ENCODE measurements at regions not wholly inside any gene's neighbourhood (a gene's known extent, or its start where the extent isn't known, plus 50 kb on each side); places are given as distances from the start of the nearest gene placed in this dataset.

DNA sequence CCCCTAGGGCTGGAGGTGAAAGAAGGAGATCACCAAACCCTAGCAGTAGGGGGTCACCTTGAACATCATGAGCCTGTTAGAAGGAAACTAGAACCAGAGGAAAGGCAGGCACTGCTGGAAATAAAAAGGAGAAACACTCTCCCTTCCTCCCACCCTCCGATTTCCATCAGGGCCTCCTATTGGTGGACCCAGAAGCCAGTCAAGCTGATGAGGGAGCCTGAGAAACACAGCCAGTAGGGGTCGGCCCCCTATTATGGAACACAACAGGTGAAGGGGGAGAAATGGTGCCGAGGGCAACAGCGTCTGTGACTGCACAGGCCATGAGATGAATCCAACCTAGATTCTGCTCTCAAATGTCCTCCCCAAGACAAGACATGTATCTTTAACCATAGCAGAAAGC lies 156.1 kb upstream of the LRFN2 start:
- DNase-seq, result peak; percentile 46

DNA sequence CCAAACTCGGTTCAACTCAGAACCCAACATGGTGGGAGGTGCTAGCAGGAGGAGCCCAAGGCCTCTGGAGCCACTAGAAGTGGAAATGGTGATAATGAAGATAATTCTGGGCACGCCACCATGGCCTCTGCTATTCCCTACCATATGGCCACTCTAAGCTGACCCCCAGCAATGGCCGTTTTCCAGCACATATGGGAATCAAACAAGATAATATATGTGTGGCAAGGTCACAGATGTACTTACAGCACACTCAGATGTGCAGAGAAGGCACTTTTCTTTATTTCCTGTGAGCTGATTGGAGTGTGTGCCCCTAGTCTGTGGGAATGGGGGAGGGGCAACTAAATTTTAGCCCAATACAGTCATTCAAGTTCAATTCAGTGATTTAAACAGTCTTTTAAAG lies 153.4 kb upstream of the LRFN2 start:
- DNase-seq, result no peak

- DNase-seq, result peak; percentile 82
Observed at GRCh38 chr6:40738551-40739193, 151.5 kb upstream of the LRFN2 start.

GRCh38 chr6:40735521-40735920 lies 148.4 kb upstream of the LRFN2 start:
- DNase-seq, result no peak

DNA sequence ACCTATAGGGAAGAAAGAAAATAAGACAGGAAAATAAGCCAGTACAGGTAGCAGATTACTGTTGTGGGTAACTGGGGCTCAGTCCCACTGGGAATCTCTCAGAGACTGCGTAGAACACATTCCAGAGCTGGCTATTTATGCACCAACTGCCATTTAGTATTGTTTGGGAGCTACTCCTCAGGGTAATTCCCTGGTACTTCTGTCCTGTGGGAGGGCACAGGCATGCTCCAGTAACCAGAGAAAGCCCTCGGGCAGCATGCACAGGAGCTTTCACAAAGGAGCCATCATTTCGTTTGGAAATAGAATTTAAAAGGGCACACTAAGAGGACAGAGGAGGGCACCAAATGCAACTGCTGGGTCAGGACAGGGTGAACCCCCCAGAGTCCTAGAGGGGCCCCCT lies 148.0 kb upstream of the LRFN2 start:
- no peak for DNase-seq

DNA sequence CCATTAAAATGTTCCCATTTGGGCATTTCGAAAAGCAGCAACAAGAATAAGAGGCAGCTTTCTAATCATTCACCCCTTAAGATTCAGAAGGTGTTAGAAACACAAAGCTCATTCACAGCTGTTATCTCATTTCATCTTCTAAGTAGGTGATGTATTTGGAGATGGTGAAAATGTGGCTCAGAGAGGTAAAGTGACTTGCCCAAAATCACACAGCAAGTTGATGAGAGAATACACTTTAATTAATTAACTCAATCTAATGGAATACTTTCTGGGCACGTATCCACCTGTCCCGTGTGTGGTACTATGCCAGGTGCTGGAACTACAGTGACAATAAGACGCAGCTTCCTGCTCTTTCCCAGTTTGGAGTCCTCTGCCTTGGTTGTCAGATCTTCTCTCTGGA lies 147.4 kb upstream of the LRFN2 start:
- no peak for DNase-seq

DNA sequence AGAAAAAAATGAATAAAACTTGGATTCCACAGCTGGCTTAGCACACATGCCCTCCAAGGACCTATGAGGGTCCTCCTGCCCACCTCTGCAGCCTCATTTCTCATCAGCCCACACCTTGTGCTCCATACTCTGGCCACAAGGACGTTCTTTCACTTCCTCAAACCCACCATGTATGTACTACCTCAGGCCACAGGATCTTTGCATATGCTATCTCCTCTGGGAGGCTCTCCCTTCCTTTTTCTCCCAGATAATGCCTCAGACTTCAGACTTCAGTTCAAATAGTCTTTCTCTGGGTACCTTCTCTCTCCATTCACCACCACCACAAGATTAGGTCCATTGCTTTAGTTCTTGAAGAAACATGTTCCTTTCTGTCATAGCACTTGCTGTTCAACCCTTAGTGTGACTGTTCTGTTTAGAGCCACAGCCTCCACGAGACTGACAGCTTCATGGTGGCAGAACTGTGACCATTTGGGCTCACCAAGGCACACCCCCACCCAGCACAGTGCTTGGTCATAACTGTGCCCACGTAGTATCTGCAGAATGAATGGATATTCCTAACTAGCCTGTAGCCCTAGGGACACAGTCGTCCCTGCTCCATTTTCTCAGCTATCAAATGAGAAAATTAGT lies 146.7 kb upstream of the LRFN2 start:
- DNase-seq, result no peak

DNA sequence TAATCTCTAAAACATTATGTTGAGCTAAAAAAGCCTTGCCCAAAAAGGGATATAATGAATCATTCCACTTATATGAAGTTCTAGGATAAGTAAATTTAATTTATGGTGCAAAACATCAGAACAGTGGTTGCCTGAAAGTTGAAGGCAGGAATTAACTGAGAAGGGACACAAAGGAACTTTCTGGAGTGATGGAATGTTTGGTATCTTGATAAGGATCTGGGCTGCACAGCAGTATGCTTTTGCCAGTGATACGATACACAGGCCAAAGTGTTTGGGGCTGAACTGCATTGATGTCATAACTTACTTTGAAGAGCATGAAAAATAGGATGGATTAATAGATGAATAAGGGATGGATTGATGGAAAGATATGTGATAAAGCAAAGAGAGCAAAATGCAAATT lies 146.1 kb upstream of the LRFN2 start:
- no peak for DNase-seq

DNA sequence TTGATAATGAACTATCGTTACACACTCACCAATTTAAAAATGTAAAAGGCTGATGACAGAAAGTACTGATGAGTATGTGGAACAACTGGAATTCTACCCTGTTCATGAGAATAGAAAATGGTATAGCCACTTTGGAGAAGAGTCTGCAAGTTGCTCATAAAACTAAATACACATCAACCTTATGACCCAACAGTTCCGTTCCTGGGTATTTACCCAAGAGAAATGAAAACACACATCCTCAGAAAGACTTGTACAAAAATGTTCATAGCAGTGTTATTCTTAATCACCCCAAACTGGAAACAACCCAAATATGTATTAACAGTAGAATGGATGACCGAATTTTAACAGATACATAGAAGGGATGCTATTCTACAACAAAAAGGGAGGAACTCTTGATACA lies 145.7 kb upstream of the LRFN2 start:
- DNase-seq, result no peak

- DNase-seq, result no peak
Observed at GRCh38 chr6:40728643-40729042, 141.5 kb upstream of the LRFN2 start.

- peak; percentile 63 for DNase-seq
Observed at GRCh38 chr6:40727271-40727670, 140.1 kb upstream of the LRFN2 start.

- no peak for DNase-seq
Observed at GRCh38 chr6:40726853-40727252, 139.7 kb upstream of the LRFN2 start.

- DNase-seq, result no peak
Observed at GRCh38 chr6:40725390-40725789, 138.2 kb upstream of the LRFN2 start.

DNA sequence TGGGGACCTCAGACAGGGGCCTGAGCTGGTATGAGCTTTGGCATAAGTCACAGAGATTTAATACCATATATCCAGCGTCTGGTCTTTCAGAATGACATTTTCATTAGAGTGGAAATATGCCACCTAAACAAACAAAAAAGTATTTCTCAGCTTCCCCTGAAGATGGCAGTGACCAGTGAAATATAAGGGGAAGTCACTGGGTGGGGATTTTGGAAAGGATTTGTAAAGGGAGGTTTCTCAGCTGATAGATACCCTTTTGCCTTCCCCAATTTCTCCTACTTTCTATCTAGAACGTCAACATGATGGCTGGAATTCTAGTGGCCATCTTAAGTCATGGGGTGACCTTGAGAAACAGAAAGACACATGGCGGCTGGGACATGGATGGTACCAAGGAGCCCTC lies 137.7 kb upstream of the LRFN2 start:
- DNase-seq, result no peak

- DNase-seq, result no peak
Observed at GRCh38 chr6:40723967-40724366, 136.8 kb upstream of the LRFN2 start.

- no peak for DNase-seq
Observed at GRCh38 chr6:40722553-40723258, 135.5 kb upstream of the LRFN2 start.

GRCh38 chr6:40722091-40722490 lies 134.9 kb upstream of the LRFN2 start:
- DNase-seq, result peak; percentile 59

- peak; percentile 48 for DNase-seq
Observed at GRCh38 chr6:40721271-40721952, 134.2 kb upstream of the LRFN2 start.

DNA sequence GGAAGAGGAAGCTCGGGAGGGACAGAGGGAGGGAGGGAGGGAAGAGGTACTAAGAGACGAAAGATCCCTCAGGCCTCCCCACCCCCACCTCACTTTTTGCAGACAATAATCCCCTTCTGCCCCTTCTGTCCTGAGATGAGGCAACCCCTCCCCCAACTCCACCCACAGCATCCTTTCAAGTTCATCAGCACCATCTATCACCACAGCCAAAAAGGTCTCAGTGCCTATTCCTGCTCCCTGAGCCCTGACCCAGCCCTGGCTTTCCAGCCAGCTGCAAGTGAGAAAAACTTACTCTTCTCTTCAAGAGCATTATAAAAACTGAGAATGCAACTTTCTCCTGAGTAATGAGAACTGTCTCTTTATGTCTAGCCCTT lies 133.2 kb upstream of the LRFN2 start:
- DNase-seq, result peak; percentile 96

DNA sequence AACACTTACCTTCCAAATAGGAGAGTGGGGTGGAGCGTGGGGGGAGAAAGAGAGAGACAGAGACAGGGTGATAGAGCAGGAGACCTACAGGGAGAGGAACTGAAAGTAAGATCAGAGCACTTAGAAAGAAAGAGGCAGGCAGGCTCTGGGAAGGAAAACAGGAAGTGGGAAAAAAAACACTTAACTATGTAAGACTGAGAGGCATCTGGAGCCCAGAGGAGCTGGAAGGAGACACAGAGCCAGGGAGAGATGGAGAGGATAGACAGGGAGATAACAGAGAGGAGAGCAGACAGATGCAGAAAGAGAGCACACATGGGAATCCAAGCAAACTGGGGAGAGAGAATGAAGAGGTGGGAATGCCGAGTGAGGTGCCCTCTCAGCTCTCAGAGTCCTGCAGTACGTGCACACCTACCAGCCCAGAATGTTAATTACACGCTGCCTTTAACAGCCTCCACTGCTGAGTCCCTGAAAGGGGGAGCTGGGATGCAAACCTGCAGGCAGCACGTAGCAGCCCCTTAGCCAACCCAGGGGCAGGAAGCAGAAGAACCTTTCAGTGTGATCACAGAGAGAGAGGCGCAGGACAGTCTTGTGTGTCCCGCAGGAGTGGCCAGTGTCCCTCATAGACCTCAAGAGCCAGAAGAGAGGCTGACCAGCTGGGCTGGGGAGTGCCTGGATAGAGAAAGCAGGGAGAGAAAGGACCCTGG lies 132.7 kb upstream of the LRFN2 start:
- DNase-seq, result peak; percentile 75

DNA sequence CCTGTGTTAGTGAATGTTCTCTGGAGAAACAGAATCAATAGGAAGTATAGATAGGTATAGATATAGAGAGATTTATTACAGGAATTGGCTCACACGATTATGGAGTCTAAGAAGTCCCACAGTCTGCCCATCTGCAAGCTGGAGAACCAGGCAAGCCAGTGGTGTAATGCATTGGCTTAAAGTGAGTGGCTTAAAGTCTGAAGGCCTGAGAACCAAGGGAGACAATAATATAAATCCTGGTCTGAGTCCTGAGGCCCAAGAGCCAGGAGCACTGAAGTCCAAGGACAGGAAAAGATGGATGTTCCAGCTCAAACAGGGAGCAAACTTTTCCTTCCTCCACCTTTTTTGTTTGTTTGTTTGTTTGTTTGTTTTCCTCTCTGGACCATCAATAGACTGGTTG lies 131.2 kb upstream of the LRFN2 start:
- DNase-seq, result no peak

GRCh38 chr6:40717411-40718057 lies 130.4 kb upstream of the LRFN2 start:
- no peak for DNase-seq

Data from NCI-H82 (cell line).